A549 (cell line): ENCODE measurements at regions not wholly inside any gene's neighbourhood (a gene's known extent, or its start where the extent isn't known, plus 50 kb on each side); places are given as distances from the start of the nearest gene placed in this dataset.

ENCODE experiments used
- POLR2A ChIP-seq: IDR thresholded peaks from 2 replicates; pipeline ENCODE4 v1.6.1; 2012; ENCODE audit warnings: mild to moderate bottlenecking, low read length
- SMC3 ChIP-seq: fragments of >200 bp; sonication (Bioruptor Twin); formaldehyde crosslinking; IDR thresholded peaks from 3 replicates; pipeline ENCODE4 v1.6.1; 2018; ENCODE audit warnings: inconsistent platforms

- TF ChIP-seq POLR2A = no peak
- TF ChIP-seq SMC3 = no peak
These were observed 178.1 kb downstream of the OPA1 start for GRCh38 chr3:193771011-193771652.
